H1 (cell line): ENCODE measurements at regions not wholly inside any gene's neighbourhood (a gene's known extent, or its start where the extent isn't known, plus 50 kb on each side); places are given as distances from the start of the nearest gene placed in this dataset.

Source experiments
- BCL11A ChIP-seq, 2 experiments: IDR thresholded peaks; one replicate each; pipeline ENCODE4 v1.6.1; 2011; ENCODE audit warnings: low read depth in 2 of 2, low read length in 2 of 2, mild to moderate bottlenecking in 2 of 2
- GTF2F1 ChIP-seq: IDR thresholded peaks from 2 replicates; pipeline ENCODE4 v1.6.1; 2012; ENCODE audit warnings: low read depth, low read length, improper control_type of control experiment, borderline replicate concordance
- NANOG ChIP-seq: IDR thresholded peaks from 2 replicates; pipeline ENCODE4 v1.6.1; 2011; ENCODE audit warnings: low read length, low read depth, mild to moderate bottlenecking, inconsistent platforms; ENCODE audit not compliant: insufficient read depth, poor library complexity, severe bottlenecking

DNA sequence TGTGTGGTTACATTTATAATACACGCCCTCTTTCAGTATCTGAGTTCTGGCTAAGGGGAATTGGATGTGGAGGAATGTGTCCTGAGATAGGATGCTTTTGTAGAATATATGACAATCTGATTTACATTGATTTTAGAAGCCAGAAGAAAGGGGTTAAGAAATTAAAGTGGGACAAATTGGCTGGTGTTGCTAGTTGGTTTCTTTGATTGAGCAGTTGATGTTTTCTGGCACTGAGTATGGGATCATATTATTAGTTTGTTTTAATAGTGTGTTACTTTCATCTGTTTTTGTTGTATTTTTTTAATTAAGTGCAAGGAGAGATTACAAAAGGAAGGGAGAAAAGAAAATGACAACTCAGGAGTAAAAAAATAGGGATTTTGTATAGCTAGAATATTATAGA, 1634.7 kb upstream of the B3GALT2 start (continued):
- TF ChIP-seq BCL11A (IDR thresholded peaks at IDR 0.05; ENCODE audit: low read depth in 2 of 2, low read length in 2 of 2): no peak
- TF ChIP-seq GTF2F1: no peak
- TF ChIP-seq NANOG: no peak
